ENCODE measurements at regions not wholly inside any gene's neighbourhood (a gene's known extent, or its start where the extent isn't known, plus 50 kb on each side); places are given as distances from the start of the nearest gene placed in this dataset.

- H3K4me3 ChIP-seq (replicated peaks in 1 of 3; ENCODE audit: insufficient read depth in 1 of 3, low read depth in 1 of 3, low read length in 3 of 3): no peak overlapping the region
- H3K9me3 ChIP-seq (replicated peaks; ENCODE audit: control insufficient read depth, insufficient read depth, low read length): no peaks in the 10 kb centered on the region
- H2AFZ ChIP-seq (ENCODE audit: low read depth, low read length): no peak overlapping the region
- BruUV-seq (replicated peaks): no TSS peak
- no peak overlapping the region for H3K9ac ChIP-seq (replicated peaks; ENCODE audit: extremely low read depth, insufficient read depth, low read length)
- no peaks in the 10 kb centered on the region for H3K4me1 ChIP-seq (ENCODE audit: control insufficient read depth, extremely low read depth, insufficient read depth, low read length)
- DNase-seq (ENCODE audit: low read depth, low spot score) (no peak), FAIRE-seq (no peak)
- CTCF ChIA-PET: no interaction called here
- no peak overlapping the region for H3K4me2 ChIP-seq (ENCODE audit: insufficient read depth, low read length)
- no peaks in the 10 kb centered on the region for H3K36me3 ChIP-seq (ENCODE audit: control insufficient read depth in 2 of 2, extremely low read depth in 1 of 2, insufficient read depth in 2 of 2, low read length in 2 of 2)
- no peak overlapping the region for H3K27ac ChIP-seq (ENCODE audit: insufficient read depth, low read depth, low read length)
- H3K9me1 ChIP-seq (replicated peaks; ENCODE audit: control insufficient read depth, extremely low read depth, insufficient read depth, low read length): no peaks in the 10 kb centered on the region
- POLR2A ChIA-PET: no interaction called here
- dilution Hi-C loops (cut with MboI; ENCODE audit: extremely low pct_ligation_motif_present, low sequenced_read_pairs) (no loop called here), intact Hi-C loops (cut with micrococcal nuclease) (no loop called here)
- no peaks in the 10 kb centered on the region for H4K20me1 ChIP-seq (replicated peaks; ENCODE audit: control insufficient read depth, extremely low read depth, insufficient read depth, low read length)
- H3K79me2 ChIP-seq (ENCODE audit: control insufficient read depth, insufficient read depth, low read length): no peaks in the 10 kb centered on the region
- no peaks in the 10 kb centered on the region for H3K27me3 ChIP-seq (ENCODE audit: control insufficient read depth in 2 of 2, insufficient read depth in 2 of 2, low read length in 2 of 2)
- TF ChIP-seq POLR2A (IDR thresholded peaks at IDR 0.05; ENCODE audit: low read depth, low read length) (no peak), MYC (IDR thresholded peaks at IDR 0.05; ENCODE audit: low read depth, low read length) (no peak), GATA2 (IDR thresholded peaks at IDR 0.05; ENCODE audit: insufficient read depth, insufficient read length, low read depth, low read length) (no peak), EZH2 (IDR thresholded peaks at IDR 0.05; ENCODE audit: borderline replicate concordance, low read depth, low read length, severe bottlenecking) (no peak), POLR2AphosphoS5 (IDR thresholded peaks at IDR 0.05; ENCODE audit: insufficient read depth, low read depth, low read length) (no peak), CTCF (IDR thresholded peaks at IDR 0.05; ENCODE audit: extremely low read depth in 1 of 2, insufficient read depth in 1 of 2, low read depth in 1 of 2, low read length in 2 of 2) (no peak), FOS (IDR thresholded peaks at IDR 0.05; ENCODE audit: borderline replicate concordance, insufficient read depth, low read length) (no peak), JUN (IDR thresholded peaks at IDR 0.05; ENCODE audit: borderline replicate concordance, insufficient read depth, insufficient read length, low read depth) (no peak), MAX (IDR thresholded peaks at IDR 0.05; ENCODE audit: insufficient read depth, insufficient read length) (no peak)
These were observed 185.8 kb downstream of the NDUFA10 start for GRCh38 chr2:239839306-239839705.
